HG03469 (cell line): ENCODE measurements at regions not wholly inside any gene's neighbourhood (a gene's known extent, or its start where the extent isn't known, plus 50 kb on each side); places are given as distances from the start of the nearest gene placed in this dataset.

Experiments
- ATAC-seq: cut with Tn5 transposase; IDR thresholded peaks from one replicate; pipeline ENCODE4 v1.9.1; 2021; ENCODE audit warnings: mild to moderate bottlenecking, moderate library complexity, moderate number of reproducible peaks; ENCODE audit not compliant: unreplicated experiment

- no peak for ATAC-seq
These were observed 230.3 kb downstream of the IBTK start for GRCh38 chr6:82017288-82017687.

GRCh38 chr6:82015526-82015925, 232.0 kb downstream of the IBTK start:
- no peak for ATAC-seq

- no peak for ATAC-seq
These were observed 232.5 kb downstream of the IBTK start for GRCh38 chr6:82015043-82015442.

- no peak for ATAC-seq
These were observed 233.7 kb downstream of the IBTK start for GRCh38 chr6:82013561-82014530.

GRCh38 chr6:82006027-82006738, 241.4 kb downstream of the IBTK start:
- ATAC-seq, result no peak

GRCh38 chr6:82000551-82000950, 247.0 kb downstream of the IBTK start:
- ATAC-seq, result no peak

GRCh38 chr6:81999826-82000225, 247.3 kb upstream of the TENT5A start:
- no peak for ATAC-seq

GRCh38 chr6:81999270-81999669, 246.8 kb upstream of the TENT5A start:
- no peak for ATAC-seq

- no peak for ATAC-seq
These were observed 246.0 kb upstream of the TENT5A start for GRCh38 chr6:81998432-81998831.

- ATAC-seq, result peak; percentile 66
These were observed 244.8 kb upstream of the TENT5A start for GRCh38 chr6:81997090-81997926.

- peak; percentile 69 for ATAC-seq
These were observed 243.9 kb upstream of the TENT5A start for GRCh38 chr6:81996414-81996813.

GRCh38 chr6:81995548-81996289, 243.2 kb upstream of the TENT5A start:
- ATAC-seq, result no peak

- ATAC-seq, result no peak
These were observed 236.4 kb upstream of the TENT5A start for GRCh38 chr6:81988871-81989270.

GRCh38 chr6:81988446-81988845, 236.0 kb upstream of the TENT5A start:
- ATAC-seq, result no peak

GRCh38 chr6:81987293-81987692, 234.8 kb upstream of the TENT5A start:
- no peak for ATAC-seq

GRCh38 chr6:81985191-81985590, 232.7 kb upstream of the TENT5A start:
- ATAC-seq, result no peak

GRCh38 chr6:81984599-81984998, 232.1 kb upstream of the TENT5A start:
- ATAC-seq, result no peak

GRCh38 chr6:81981812-81982211, 229.3 kb upstream of the TENT5A start:
- no peak for ATAC-seq

- no peak for ATAC-seq
These were observed 227.3 kb upstream of the TENT5A start for GRCh38 chr6:81979767-81980166.

GRCh38 chr6:81979329-81979728, 226.8 kb upstream of the TENT5A start:
- ATAC-seq, result no peak
